Epidermal melanocyte (primary cell): ENCODE measurements at regions not wholly inside any gene's neighbourhood (a gene's known extent, or its start where the extent isn't known, plus 50 kb on each side); places are given as distances from the start of the nearest gene placed in this dataset.
"Not testable (repeated sequence)": the region's sequence is repeated elsewhere in the genome, so short reads cannot be mapped to it uniquely, and the experiment has no call there.

Source experiments
- DNase-seq: peaks from one replicate; pipeline ENCODE4 v3.0.0; 2011; ENCODE audit warnings: low spot score; ENCODE audit not compliant: insufficient read length

- DNase-seq = no peak
Observed at GRCh38 chr12:128076188-128076587, 190.8 kb upstream of the TMEM132C start.

- no peak for DNase-seq
Observed at GRCh38 chr12:128077211-128077916, 189.6 kb upstream of the TMEM132C start.

GRCh38 chr12:128077917-128078298 is 189.1 kb upstream of the TMEM132C start:
- DNase-seq = no peak

- DNase-seq = no peak
Observed at GRCh38 chr12:128078301-128078971, 188.5 kb upstream of the TMEM132C start.

- DNase-seq = no peak
Observed at GRCh38 chr12:128079446-128079845, 187.5 kb upstream of the TMEM132C start.

- no peak for DNase-seq
Observed at GRCh38 chr12:128083132-128083729, 183.7 kb upstream of the TMEM132C start.

GRCh38 chr12:128088926-128089325 is 178.0 kb upstream of the TMEM132C start:
- DNase-seq = no peak

- DNase-seq = no peak
Observed at GRCh38 chr12:128089961-128090360, 177.0 kb upstream of the TMEM132C start.

GRCh38 chr12:128091101-128091720 is 175.8 kb upstream of the TMEM132C start:
- DNase-seq = no peak

GRCh38 chr12:128091951-128092382 is 175.0 kb upstream of the TMEM132C start:
- DNase-seq = no peak

- no peak for DNase-seq
Observed at GRCh38 chr12:128098730-128099129, 168.2 kb upstream of the TMEM132C start.

GRCh38 chr12:128103152-128103551 is 163.8 kb upstream of the TMEM132C start:
- no peak for DNase-seq

GRCh38 chr12:128109236-128109635 is 157.7 kb upstream of the TMEM132C start:
- no peak for DNase-seq

GRCh38 chr12:128109636-128110035 is 157.3 kb upstream of the TMEM132C start:
- DNase-seq = no peak

GRCh38 chr12:128111333-128111732 is 155.6 kb upstream of the TMEM132C start:
- DNase-seq = no peak

GRCh38 chr12:128111951-128112350 is 155.0 kb upstream of the TMEM132C start:
- no peak for DNase-seq

- not testable (repeated sequence) for DNase-seq
Observed at GRCh38 chr12:128113250-128113649, 153.7 kb upstream of the TMEM132C start.

- no peak for DNase-seq
Observed at GRCh38 chr12:128114485-128114884, 152.5 kb upstream of the TMEM132C start.

GRCh38 chr12:128116537-128116936 is 150.4 kb upstream of the TMEM132C start:
- no peak for DNase-seq

- no peak for DNase-seq
Observed at GRCh38 chr12:128120035-128120434, 146.9 kb upstream of the TMEM132C start.

GRCh38 chr12:128121424-128121823 is 145.5 kb upstream of the TMEM132C start:
- DNase-seq = no peak

GRCh38 chr12:128123096-128123495 is 143.9 kb upstream of the TMEM132C start:
- DNase-seq = no peak
